ENCODE measurements at regions not wholly inside any gene's neighbourhood (a gene's known extent, or its start where the extent isn't known, plus 50 kb on each side); places are given as distances from the start of the nearest gene placed in this dataset.

GRCh38 chr1:102821707-102822106 lies 286.6 kb downstream of the COL11A1 start:
- H3K27ac Mint-ChIP-seq = no peak overlapping the region
- WGBS (ENCODE audit: extremely low coverage, insufficient read length, low lambda C conversion rate) = no CpG with 5 or more reads among the region's 1 CpG
- H2BK5ac ChIP-seq (ENCODE audit: insufficient read length, low read length) = no peak overlapping the region
- H3K79me1 ChIP-seq (ENCODE audit: insufficient read depth, low read depth, low read length, poor library complexity, severe bottlenecking) = no peaks in the 10 kb centered on the region
- no peaks in the 10 kb centered on the region for H3K27me3 Mint-ChIP-seq (ENCODE audit: low read depth)
- no peak overlapping the region for H3K23ac ChIP-seq (ENCODE audit: insufficient read length, low read depth, low read length)
- H3K4ac ChIP-seq (ENCODE audit: low read depth, low read length) = no peak overlapping the region
- H3K56ac ChIP-seq (ENCODE audit: insufficient read length, low read depth, low read length) = no peak overlapping the region
- H4K8ac ChIP-seq (replicated peaks; ENCODE audit: insufficient read length, low read depth, low read length) = no peak overlapping the region
- no peak overlapping the region for H4K5ac ChIP-seq (ENCODE audit: insufficient read length, low read depth, low read length)
- no peak overlapping the region for H4K91ac ChIP-seq (ENCODE audit: insufficient read length, low read depth, low read length)
- no peaks in the 10 kb centered on the region for H4K20me1 ChIP-seq (ENCODE audit: control insufficient read depth, insufficient read depth, insufficient read length)
- no peak overlapping the region for H2AFZ ChIP-seq (ENCODE audit: low read length)
- no peak overlapping the region for H3K18ac ChIP-seq (ENCODE audit: insufficient read length, low read depth, low read length)
- no peaks in the 10 kb centered on the region for H3K9me3 ChIP-seq (ENCODE audit: control insufficient read depth, low read depth, low read length)
- H2BK15ac ChIP-seq (ENCODE audit: low read depth, low read length) = no peak overlapping the region
- DNase-seq = no peak
- peaks cover 0 to 5% (median 2%) of the 10 kb centered on the region in 3 experiments; a peak in 3 of 7 replicates for H3K36me3 Mint-ChIP-seq (ENCODE audit: insufficient read depth in 1 of 3, low read depth in 3 of 3)
- H3K27me3 ChIP-seq (ENCODE audit: insufficient read depth, low read length) = no peaks in the 10 kb centered on the region
- H2AK5ac ChIP-seq (ENCODE audit: insufficient read length, low read length) = no peak overlapping the region
- H3K9ac ChIP-seq (ENCODE audit: extremely low read depth, insufficient read length, low read length) = no peak overlapping the region
- no peak overlapping the region for H3K4me3 Mint-ChIP-seq
- H3K4me2 ChIP-seq (ENCODE audit: insufficient read depth, insufficient read length, low read length) = no peak overlapping the region
- H3T11ph ChIP-seq (ENCODE audit: low read length) = no peak overlapping the region
- no peak overlapping the region for H2BK12ac ChIP-seq (ENCODE audit: insufficient read length, low read depth, low read length)
- no peak overlapping the region for H2BK120ac ChIP-seq (ENCODE audit: low read depth, low read length, poor library complexity, severe bottlenecking)
- no peak overlapping the region for H2BK20ac ChIP-seq (ENCODE audit: low read depth, low read length, poor library complexity, severe bottlenecking)
- H3K27ac ChIP-seq (ENCODE audit: insufficient read length, low read depth, low read length) = no peak overlapping the region
- no peak for TF ChIP-seq CTCF (conservative IDR thresholded peaks at IDR 0.05)
- no peaks in the 10 kb centered on the region for H3K79me2 ChIP-seq (ENCODE audit: insufficient read depth, low read length)
- H3K14ac ChIP-seq (ENCODE audit: insufficient read depth, low read length) = no peak overlapping the region
- no peaks in the 10 kb centered on the region for H3K23me2 ChIP-seq (ENCODE audit: insufficient read length, low read depth, low read length, poor library complexity, severe bottlenecking)
- no peaks in the 10 kb centered on the region for H3K9me3 Mint-ChIP-seq
- no peaks in the 10 kb centered on the region for H3K4me1 ChIP-seq (ENCODE audit: insufficient read depth, low read length)
- H3K4me1 Mint-ChIP-seq = no peaks in the 10 kb centered on the region
